Hippocampal formation (tissue), 2 donors: ENCODE measurements at regions not wholly inside any gene's neighbourhood (a gene's known extent, or its start where the extent isn't known, plus 50 kb on each side); places are given as distances from the start of the nearest gene placed in this dataset.
A peak's percentile ranks its signal among the peaks of the same experiment; 100 is the strongest.
"Not testable (repeated sequence)": the region's sequence is repeated elsewhere in the genome, so short reads cannot be mapped to it uniquely, and the experiment has no call there.

Source experiments
- DNase-seq, 2 donors: peaks; one replicate each; lab custom pipeline; 2025; lab: John Stamatoyannopoulos, UW

GRCh38 chr18:21928925-21929324 is 188.3 kb downstream of the MIB1 start:
- DNase-seq: no peak

DNA sequence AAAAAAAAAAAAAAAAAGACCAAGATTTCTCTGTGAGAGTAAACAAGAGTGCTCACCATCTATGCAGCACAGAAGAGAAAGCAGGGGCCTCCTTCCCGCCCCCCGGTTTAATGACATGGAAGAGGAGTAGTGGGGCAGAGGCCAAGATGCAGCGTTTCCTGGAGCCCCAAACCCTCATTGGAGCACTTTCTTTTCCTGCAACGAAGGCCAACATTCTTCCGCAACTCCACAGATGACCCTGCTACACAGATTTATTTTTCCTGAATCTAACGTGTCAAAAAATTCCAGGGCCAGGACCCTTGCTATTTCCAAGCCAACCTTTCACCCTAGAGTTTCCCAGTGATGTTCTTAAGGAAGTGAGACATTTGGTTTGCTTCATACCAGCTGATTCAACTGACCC is 189.6 kb downstream of the MIB1 start:
- DNase-seq: no peak

DNA sequence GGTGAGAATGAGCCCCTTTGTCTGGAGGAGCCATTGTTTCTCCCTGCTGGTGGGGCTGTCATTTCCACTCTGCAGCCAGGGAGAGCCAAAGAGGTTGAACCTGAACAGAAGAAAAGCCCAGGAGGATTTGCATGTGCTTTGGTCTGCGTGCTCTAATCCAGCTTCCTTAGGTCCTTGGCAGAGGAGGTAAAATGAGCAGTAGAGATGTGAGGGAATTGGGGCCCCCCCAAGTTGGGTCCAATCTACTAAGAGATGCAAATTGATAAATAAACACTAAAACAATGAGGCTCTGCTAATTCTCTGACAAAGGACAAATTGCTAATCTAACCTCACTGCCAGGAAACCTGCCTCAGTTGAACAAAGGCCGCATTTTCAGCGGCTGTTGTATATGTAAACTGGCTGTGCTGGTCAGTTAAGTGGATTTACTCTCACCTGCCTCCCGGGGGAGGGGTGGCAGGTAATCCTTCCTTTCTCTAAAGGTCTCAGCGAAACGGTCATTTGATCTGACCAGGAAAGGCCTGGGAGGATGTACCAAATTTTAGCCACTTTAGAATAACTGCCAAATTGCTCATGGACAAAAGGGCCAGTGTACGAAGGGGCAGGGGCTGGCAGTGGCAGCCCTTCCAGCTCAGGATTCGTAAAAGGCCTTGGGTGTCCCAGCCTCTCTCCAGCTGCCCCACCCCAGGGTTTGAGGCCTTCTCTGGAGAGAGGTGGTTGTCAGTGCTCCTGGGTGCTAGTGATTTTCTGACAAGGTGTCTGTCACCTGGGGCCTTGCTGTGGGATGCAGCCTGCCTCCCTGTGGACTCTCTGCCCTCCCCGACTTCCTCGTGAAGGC is 193.6 kb downstream of the MIB1 start:
- no peak for DNase-seq

DNA sequence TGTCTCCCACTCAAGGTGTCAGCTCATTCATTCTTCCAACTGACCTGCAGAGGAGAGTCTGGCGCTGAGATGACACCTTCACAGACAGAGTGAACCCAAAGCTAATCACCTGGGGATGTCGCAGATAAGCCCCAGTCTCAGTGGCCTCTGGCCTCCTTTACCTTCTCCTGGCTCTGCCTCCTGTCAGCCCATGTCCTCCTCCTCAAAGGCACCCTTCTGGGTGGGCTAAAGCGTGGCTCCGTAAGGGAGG is 194.1 kb downstream of the MIB1 start:
- no peak for DNase-seq

DNA sequence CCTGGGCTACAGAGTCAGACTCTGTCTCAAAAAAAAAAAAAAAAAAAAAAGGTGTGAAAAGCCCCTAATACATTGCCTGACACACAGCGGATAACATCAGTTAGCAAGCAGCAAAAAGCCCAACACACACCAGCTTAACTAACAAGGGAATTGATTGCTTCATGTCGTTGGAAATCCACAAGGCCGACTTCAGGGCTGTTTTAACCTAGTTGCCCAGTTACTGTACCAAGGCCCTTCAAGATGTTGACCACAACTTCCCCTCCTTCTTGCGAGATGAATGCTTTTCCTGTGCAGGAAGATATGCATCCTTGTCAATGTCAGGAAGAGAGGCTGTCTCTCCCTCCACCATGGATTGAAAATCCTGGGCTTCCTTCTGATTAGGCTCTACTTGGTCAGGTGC is 202.9 kb downstream of the MIB1 start:
- no peak for DNase-seq

- DNase-seq: no peak
Measured at GRCh38 chr18:21949326-21950015, 208.9 kb downstream of the MIB1 start.

GRCh38 chr18:21955757-21956652 is 213.4 kb upstream of the GATA6 start:
- peak; percentile 11 to 33 for DNase-seq

GRCh38 chr18:21958263-21958662 is 211.1 kb upstream of the GATA6 start:
- no peak for DNase-seq

GRCh38 chr18:21958707-21959450 is 210.5 kb upstream of the GATA6 start:
- DNase-seq: no peak

GRCh38 chr18:21960189-21960588 is 209.2 kb upstream of the GATA6 start:
- DNase-seq: no peak

DNA sequence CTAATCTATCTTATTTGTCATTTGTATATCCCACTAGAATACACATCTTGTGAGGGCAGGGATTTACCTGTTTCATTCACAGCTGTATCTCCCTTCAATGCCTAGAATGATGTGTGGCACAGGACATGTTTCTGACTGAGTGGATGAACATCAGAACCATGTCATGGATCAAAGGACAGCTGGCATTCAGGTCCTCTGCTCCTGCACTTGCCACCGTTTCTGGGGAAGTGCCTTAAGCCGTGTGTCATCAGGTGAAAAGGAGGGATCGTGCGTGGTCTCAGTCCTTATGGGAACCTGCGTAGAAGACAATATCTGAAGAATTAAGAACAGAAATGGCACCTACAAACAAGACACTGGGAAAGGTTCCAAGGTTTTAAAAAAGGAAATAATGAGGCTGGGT is 206.1 kb upstream of the GATA6 start:
- no peak for DNase-seq

DNA sequence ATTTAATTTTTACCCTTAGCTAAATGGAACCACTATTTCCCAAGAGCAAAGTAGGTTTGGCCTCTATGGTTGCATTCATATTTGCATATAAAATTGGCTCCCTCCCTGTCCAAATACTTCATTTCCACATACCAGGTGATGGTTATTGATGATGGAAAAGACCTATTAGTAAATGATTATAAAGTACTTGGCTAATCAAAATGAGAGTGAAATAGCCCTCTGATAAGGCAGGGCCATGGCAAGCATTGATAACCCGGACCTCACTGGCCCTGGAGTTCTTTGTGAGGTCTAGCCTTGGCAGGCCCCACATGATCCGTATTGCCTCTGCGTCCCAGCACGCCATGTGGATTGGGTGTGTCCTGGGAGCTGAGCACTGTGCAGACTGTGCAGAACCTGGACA is 201.1 kb upstream of the GATA6 start:
- DNase-seq: no peak

- no peak for DNase-seq
Measured at GRCh38 chr18:21972281-21972680, 197.1 kb upstream of the GATA6 start.

GRCh38 chr18:21975954-21976353 is 193.4 kb upstream of the GATA6 start:
- DNase-seq: not testable (repeated sequence)

- DNase-seq: no peak
Measured at GRCh38 chr18:21978546-21979170, 190.7 kb upstream of the GATA6 start.

DNA sequence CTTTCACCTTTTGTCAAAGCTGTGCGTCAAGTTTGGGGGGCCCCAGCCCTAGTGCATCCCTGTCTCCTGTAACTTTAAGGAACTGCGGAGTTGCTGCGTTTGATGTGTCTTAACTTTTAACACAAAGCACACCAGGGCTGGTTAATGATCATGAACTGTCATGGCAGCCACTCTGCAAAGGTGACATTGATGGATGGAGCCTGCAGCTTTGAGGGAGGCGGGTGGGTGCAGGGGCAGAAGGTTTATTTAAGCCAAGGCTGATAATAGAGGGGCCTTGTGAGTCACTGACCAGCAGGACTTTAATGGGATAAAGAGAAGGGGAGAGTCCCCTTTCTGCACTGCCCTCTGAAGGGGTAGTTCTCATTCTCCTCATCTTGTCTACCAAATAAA is 190.2 kb upstream of the GATA6 start:
- DNase-seq: no peak

DNA sequence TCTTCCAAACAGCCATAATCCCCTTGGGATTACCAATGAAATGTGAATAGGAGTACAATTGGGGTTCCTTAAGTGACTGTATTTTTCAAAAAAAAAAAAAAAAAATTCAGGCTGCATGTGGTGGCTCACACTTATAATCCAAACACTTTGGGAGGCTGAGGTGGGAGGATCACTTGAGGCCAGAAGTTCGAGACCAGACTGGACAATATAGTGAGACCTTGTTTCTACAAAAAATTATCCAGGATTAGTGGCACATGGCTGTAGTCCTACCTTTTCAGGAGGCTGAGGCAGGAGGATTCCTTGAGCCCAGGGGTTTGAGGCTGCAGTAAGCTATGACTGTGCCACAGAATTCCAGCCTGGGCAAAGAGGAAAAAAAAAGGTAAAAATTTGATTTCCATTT is 189.6 kb upstream of the GATA6 start:
- DNase-seq: no peak

- no peak for DNase-seq
Measured at GRCh38 chr18:21980744-21981143, 188.6 kb upstream of the GATA6 start.

- DNase-seq: not testable (repeated sequence)
Measured at GRCh38 chr18:21981489-21981888, 187.9 kb upstream of the GATA6 start.

- DNase-seq: no peak
Measured at GRCh38 chr18:21991081-21991534, 178.3 kb upstream of the GATA6 start.

- DNase-seq: no peak
Measured at GRCh38 chr18:21991886-21992285, 177.5 kb upstream of the GATA6 start.
